Gastrocnemius medialis (tissue), 4 donors: ENCODE measurements at regions not wholly inside any gene's neighbourhood (a gene's known extent, or its start where the extent isn't known, plus 50 kb on each side); places are given as distances from the start of the nearest gene placed in this dataset.

ENCODE experiments used
- ATAC-seq, 2 donors: fragments of 150-250 bp; one replicate each; pipeline ENCODE4 v1.9.1; 2016
- DNase-seq, 2 donors: peaks; one replicate each; pipeline ENCODE4 v3.0.0-alpha.2; 2019
- H3K27ac ChIP-seq, 4 donors: fragments of 200-600 bp; sonication (generic); 1 replicate in 1 of 4; 2 replicates in 3 of 4; pipeline ENCODE4 v1.5.1; 2016 to 2018; ENCODE audit warnings: mild to moderate bottlenecking in 2 of 4, moderate library complexity in 1 of 4
- H3K27me3 ChIP-seq, 3 donors: fragments of 200-600 bp; sonication (generic) in 2 of 3; 1 replicate in 1 of 3; 2 replicates in 2 of 3; pipeline versions ENCODE4 v1.5.1 to v1.6.0; 2016 to 2019; ENCODE audit warnings: mild to moderate bottlenecking in 1 of 3, moderate library complexity in 1 of 3
- H3K36me3 ChIP-seq, 2 donors: fragments of 200-600 bp; sonication (generic) in 1 of 2; one replicate each; pipeline ENCODE4 v1.5.1; 2017 to 2018
- H3K4me1 ChIP-seq, 2 donors: fragments of 200-600 bp; sonication (generic) in 1 of 2; one replicate each; pipeline ENCODE4 v1.5.1; 2016 to 2017; ENCODE audit warnings: mild to moderate bottlenecking in 2 of 2
- H3K4me3 ChIP-seq, 4 donors: fragments of 200-600 bp; sonication (generic) in 3 of 4; 1 replicate in 1 of 4; 2 replicates in 3 of 4; pipeline ENCODE4 v1.5.1; 2016 to 2019; ENCODE audit warnings: mild to moderate bottlenecking in 2 of 4
- H3K9me3 ChIP-seq, 3 donors: fragments of 200-600 bp; sonication (generic) in 2 of 3; 1 replicate in 1 of 3; 2 replicates in 2 of 3; pipeline ENCODE4 v1.5.1; 2016 to 2019
- POLR2A ChIP-seq, 2 donors: fragments of 450-650 bp; IDR thresholded peaks; one replicate each; pipeline ENCODE4 v1.6.1; 2017; ENCODE audit warnings: antibody characterized with exemption in 2 of 2, mild to moderate bottlenecking in 2 of 2, moderate library complexity in 2 of 2
- in situ Hi-C, 4 donors: fragments of 200-750 bp; cut with MboI; loops; one replicate each; pipeline versions ENCODE4 v1.15.0 to v1.8.0; 2017; ENCODE audit warnings: low sequenced_read_pairs in 4 of 4
- intact Hi-C: fragments of 100-400 bp; cut with DNase I; formaldehyde crosslinking; loops from one replicate; pipeline ENCODE4 v1.15.1; 2023; ENCODE audit warnings: low total_unique reads
- TF ChIP-seq, protein P1 (sequence below), 5 experiments: fragments of 450-650 bp in 3 of 5; fragments of 200-600 bp in 2 of 5; sonication (generic) in 2 of 5; IDR thresholded peaks in 4 of 5; conservative IDR thresholded peaks in 1 of 5; 1 replicate in 4 of 5; 2 replicates in 1 of 5; pipeline ENCODE4 v1.5.1; 2016 to 2019; ENCODE audit warnings: antibody characterized with exemption in 5 of 5, mild to moderate bottlenecking in 3 of 5, moderate library complexity in 3 of 5

DNA sequence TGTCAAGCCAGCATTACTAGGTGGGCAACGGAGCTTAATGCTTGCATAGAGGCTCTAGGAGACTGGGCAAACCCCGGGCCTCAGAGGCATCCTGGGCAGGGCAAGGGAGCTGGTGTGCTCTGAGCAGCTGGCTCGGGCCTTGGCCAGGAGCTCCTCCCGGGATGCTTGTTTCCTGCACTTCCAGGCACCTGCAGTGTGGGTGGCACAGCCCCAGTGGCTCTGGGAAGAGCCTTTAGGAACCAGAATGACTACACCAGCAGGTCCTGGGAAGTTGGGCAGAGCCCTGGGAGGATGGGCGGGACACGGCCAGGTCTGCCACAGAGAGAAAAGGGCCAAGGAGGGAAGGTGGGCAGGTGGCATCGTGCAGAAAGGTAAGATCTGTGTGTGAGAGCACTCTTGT lies 80.4 kb upstream of the CD93 start:
- H3K36me3 ChIP-seq: no peaks in the 10 kb centered on the region
- ATAC-seq (no peak), DNase-seq (no peak)
- H3K9me3 ChIP-seq: no peaks in the 10 kb centered on the region
- intact Hi-C loops: no loop called here
- in situ Hi-C loops: loop anchor here (25.0 kb wide), 1 partner anchor 471 kb away; the partner anchor contains the start of gene CST3 (in 4 of the 4)
- TF ChIP-seq POLR2A (IDR thresholded peaks at IDR 0.05): no peak
- TF ChIP-seq, protein P1, sequence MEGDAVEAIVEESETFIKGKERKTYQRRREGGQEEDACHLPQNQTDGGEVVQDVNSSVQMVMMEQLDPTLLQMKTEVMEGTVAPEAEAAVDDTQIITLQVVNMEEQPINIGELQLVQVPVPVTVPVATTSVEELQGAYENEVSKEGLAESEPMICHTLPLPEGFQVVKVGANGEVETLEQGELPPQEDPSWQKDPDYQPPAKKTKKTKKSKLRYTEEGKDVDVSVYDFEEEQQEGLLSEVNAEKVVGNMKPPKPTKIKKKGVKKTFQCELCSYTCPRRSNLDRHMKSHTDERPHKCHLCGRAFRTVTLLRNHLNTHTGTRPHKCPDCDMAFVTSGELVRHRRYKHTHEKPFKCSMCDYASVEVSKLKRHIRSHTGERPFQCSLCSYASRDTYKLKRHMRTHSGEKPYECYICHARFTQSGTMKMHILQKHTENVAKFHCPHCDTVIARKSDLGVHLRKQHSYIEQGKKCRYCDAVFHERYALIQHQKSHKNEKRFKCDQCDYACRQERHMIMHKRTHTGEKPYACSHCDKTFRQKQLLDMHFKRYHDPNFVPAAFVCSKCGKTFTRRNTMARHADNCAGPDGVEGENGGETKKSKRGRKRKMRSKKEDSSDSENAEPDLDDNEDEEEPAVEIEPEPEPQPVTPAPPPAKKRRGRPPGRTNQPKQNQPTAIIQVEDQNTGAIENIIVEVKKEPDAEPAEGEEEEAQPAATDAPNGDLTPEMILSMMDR (IDR thresholded peaks at IDR 0.05 in 4 of 5, conservative IDR thresholded peaks at IDR 0.05 in 1 of 5): no peak
- H3K27ac ChIP-seq: no peak overlapping the region
- H3K27me3 ChIP-seq: no peaks in the 10 kb centered on the region
- peaks cover 17 to 19% of the 10 kb centered on the region in 2 donors for H3K4me1 ChIP-seq
- H3K4me3 ChIP-seq: no peak overlapping the region

DNA sequence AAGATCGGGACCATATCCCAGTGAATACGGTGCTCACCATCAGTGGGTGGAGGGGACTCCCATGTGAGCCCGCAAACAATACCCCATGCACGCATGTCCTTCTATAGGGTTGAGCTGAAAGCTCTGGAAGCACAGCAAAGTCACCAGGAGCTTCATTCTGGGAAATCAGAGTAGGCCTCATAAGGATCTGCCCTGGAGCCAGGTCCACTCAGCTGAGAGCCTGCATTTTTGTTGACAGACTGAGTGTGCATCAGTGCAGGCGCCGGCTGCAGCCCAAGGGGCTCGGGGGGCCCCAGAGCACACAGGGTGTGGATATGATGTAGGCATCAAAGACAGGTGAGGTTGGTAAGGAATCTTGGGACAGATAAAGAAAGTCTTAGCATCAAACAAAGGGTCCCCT lies 79.8 kb upstream of the CD93 start:
- ATAC-seq (no peak), DNase-seq (no peak)
- TF ChIP-seq, protein P1 (IDR thresholded peaks at IDR 0.05 in 4 of 5, conservative IDR thresholded peaks at IDR 0.05 in 1 of 5): no peak
- no peak for TF ChIP-seq POLR2A (IDR thresholded peaks at IDR 0.05)
- H3K4me3 ChIP-seq: no peak overlapping the region
- no peaks in the 10 kb centered on the region for H3K27me3 ChIP-seq
- intact Hi-C loops: no loop called here
- H3K36me3 ChIP-seq: no peaks in the 10 kb centered on the region
- no peak overlapping the region for H3K27ac ChIP-seq
- H3K9me3 ChIP-seq: no peaks in the 10 kb centered on the region
- peaks cover 23 to 25% of the 10 kb centered on the region in 2 donors for H3K4me1 ChIP-seq
- in situ Hi-C loops: loop anchor here (25.0 kb wide), 1 partner anchor 471 kb away; the partner anchor contains the start of gene CST3 (in 4 of the 4)

DNA sequence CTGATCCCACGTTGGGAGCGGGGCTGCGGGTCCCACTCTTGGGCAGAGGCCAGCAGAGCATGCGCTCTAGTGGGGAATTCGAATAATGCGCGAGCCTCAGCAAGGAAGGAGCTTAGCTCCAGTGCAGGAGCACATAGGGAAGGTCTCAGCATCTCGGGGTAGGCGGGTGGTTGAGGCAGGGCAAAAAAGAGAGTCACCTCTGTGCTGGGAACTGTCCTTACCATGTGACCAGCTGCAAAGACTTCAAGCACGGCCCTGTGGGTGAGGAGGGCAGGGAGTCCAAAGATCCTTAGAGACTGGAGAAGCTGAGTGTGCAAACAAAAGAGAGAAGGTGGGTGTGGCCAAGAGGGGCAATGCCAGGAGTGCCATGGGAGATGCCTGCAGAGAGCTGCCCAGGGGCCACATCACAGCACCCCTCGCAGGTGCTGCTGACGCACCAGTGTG lies 79.2 kb upstream of the CD93 start:
- Histone ChIP-seq H3K27me3 (no peaks in the 10 kb centered on the region), H3K4me3 (no peak overlapping the region), H3K36me3 (no peaks in the 10 kb centered on the region), H3K9me3 (no peaks in the 10 kb centered on the region), H3K27ac (no peak overlapping the region), H3K4me1 (peaks cover 29 to 31% of the 10 kb centered on the region in 2 donors)
- TF ChIP-seq, protein P1 (IDR thresholded peaks at IDR 0.05 in 4 of 5, conservative IDR thresholded peaks at IDR 0.05 in 1 of 5): no peak
- no peak for TF ChIP-seq POLR2A (IDR thresholded peaks at IDR 0.05)
- in situ Hi-C loops: loop anchor here (25.0 kb wide), 1 partner anchor 472 kb away; the partner anchor contains the start of gene CST3 (in 4 of the 4)
- no peak for ATAC-seq
- intact Hi-C loops: no loop called here
- DNase-seq: no peak

DNA sequence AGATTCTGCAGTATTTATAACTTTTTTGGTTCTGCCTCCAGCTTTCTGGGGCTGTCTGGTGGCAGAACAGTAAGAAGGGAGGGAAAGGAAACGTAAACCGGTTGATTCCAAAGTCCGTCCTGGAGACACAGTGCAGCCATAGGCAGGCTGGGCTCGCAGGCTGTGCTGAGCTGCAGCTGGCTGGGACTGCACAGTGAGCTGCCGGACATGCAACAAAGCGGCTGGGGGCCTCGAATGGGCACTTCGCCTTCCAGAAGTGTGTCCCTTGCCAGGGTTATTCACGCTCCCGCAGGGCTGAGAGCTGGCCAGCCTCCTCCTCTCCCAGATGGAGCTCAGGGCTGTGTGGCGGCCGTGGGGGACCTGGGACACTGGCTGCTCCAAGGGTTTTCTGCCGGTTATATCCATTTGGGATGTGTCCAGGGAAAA lies 78.1 kb upstream of the CD93 start:
- Histone ChIP-seq H3K9me3 (no peaks in the 10 kb centered on the region), H3K36me3 (no peaks in the 10 kb centered on the region), H3K27me3 (no peaks in the 10 kb centered on the region), H3K4me1 (peaks cover 39 to 41% of the 10 kb centered on the region in 2 donors), H3K27ac (peak overlapping the region in 2 of 4 donors; percentile 14 to 35), H3K4me3 (no peak overlapping the region)
- DNase-seq (no peak), ATAC-seq (no peak)
- TF ChIP-seq, protein P1 (IDR thresholded peaks at IDR 0.05 in 4 of 5, conservative IDR thresholded peaks at IDR 0.05 in 1 of 5): no peak
- no peak for TF ChIP-seq POLR2A (IDR thresholded peaks at IDR 0.05)
- in situ Hi-C loops (loop anchor here (25.0 kb wide), 1 partner anchor 473 kb away; the partner anchor contains the start of gene CST3 (in 4 of the 4)), intact Hi-C loops (loop anchor here (5.0 kb wide), 2 partner anchors 117 to 1888 kb away; partner anchors contain the start of gene THBD)
